ENCODE measurements at regions not wholly inside any gene's neighbourhood (a gene's known extent, or its start where the extent isn't known, plus 50 kb on each side); places are given as distances from the start of the nearest gene placed in this dataset.
A peak's percentile ranks its signal among the peaks of the same experiment; 100 is the strongest.

- no peak for DNase-seq
These were observed 499.9 kb downstream of the TBL1XR1 start for GRCh38 chr3:176697284-176697889.

GRCh38 chr3:176696816-176697215, 500.5 kb downstream of the TBL1XR1 start:
- DNase-seq: no peak

GRCh38 chr3:176692966-176693785, 504.1 kb downstream of the TBL1XR1 start:
- DNase-seq: peak in 1 of 2 experiments; percentile 27

GRCh38 chr3:176692199-176692965, 504.9 kb downstream of the TBL1XR1 start:
- DNase-seq: no peak

- no peak for DNase-seq
These were observed 507.0 kb downstream of the TBL1XR1 start for GRCh38 chr3:176690083-176690869.

GRCh38 chr3:176687754-176688153, 509.5 kb downstream of the TBL1XR1 start:
- no peak for DNase-seq

- no peak for DNase-seq
These were observed 513.9 kb downstream of the TBL1XR1 start for GRCh38 chr3:176683382-176683781.

GRCh38 chr3:176663837-176664831, 533.1 kb downstream of the TBL1XR1 start:
- DNase-seq: no peak

- no peak for DNase-seq
These were observed 533.9 kb downstream of the TBL1XR1 start for GRCh38 chr3:176663387-176663786.

GRCh38 chr3:176661432-176661964, 535.8 kb downstream of the TBL1XR1 start:
- no peak for DNase-seq

- DNase-seq: no peak
These were observed 541.7 kb downstream of the TBL1XR1 start for GRCh38 chr3:176655404-176656094.

GRCh38 chr3:176651622-176652021, 545.7 kb downstream of the TBL1XR1 start:
- no peak for DNase-seq

- no peak for DNase-seq
These were observed 546.8 kb downstream of the TBL1XR1 start for GRCh38 chr3:176650478-176650877.

- DNase-seq: no peak
These were observed 549.3 kb downstream of the TBL1XR1 start for GRCh38 chr3:176647987-176648386.

- no peak for DNase-seq
These were observed 563.8 kb downstream of the TBL1XR1 start for GRCh38 chr3:176633511-176633910.

GRCh38 chr3:176632925-176633324, 564.4 kb downstream of the TBL1XR1 start:
- no peak for DNase-seq

- no peak for DNase-seq
These were observed 566.1 kb downstream of the TBL1XR1 start for GRCh38 chr3:176631165-176631564.

GRCh38 chr3:176628101-176628639, 569.1 kb downstream of the TBL1XR1 start:
- no peak for DNase-seq

GRCh38 chr3:176623468-176624150, 573.7 kb downstream of the TBL1XR1 start:
- DNase-seq: no peak

- DNase-seq: no peak
These were observed 577.4 kb downstream of the TBL1XR1 start for GRCh38 chr3:176619833-176620232.
